ENCODE measurements at regions not wholly inside any gene's neighbourhood (a gene's known extent, or its start where the extent isn't known, plus 50 kb on each side); places are given as distances from the start of the nearest gene placed in this dataset.
A peak's percentile ranks its signal among the peaks of the same experiment; 100 is the strongest.
"Not testable (repeated sequence)": the region's sequence is repeated elsewhere in the genome, so short reads cannot be mapped to it uniquely, and the experiment has no call there.

- no peak for DNase-seq
These were observed 319.9 kb downstream of the ARRDC4 start for GRCh38 chr15:98280284-98280975.

GRCh38 chr15:98281130-98281529 lies 320.6 kb downstream of the ARRDC4 start:
- no peak for DNase-seq

- DNase-seq, result no peak
These were observed 322.3 kb downstream of the ARRDC4 start for GRCh38 chr15:98282656-98283332.

DNA sequence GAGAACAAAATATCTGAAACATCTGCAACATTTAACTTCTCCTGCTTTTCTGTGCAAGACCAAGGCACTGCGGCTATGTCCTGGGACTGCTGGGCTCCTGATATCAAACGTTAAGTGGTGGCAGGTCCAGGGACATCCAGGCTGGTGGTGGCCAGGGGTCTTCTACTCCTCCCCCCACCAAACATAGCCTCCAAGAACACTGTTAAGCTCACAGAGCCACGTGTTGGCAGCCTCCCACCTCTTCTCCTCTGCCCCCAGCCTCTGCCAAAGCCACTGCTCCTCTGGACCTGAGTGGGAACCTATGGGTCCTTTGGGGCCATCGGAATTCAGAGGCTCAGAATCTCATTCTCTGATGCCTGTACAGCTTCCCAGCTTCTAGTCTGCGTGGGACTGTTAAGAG lies 325.7 kb downstream of the ARRDC4 start:
- no peak for DNase-seq

DNA sequence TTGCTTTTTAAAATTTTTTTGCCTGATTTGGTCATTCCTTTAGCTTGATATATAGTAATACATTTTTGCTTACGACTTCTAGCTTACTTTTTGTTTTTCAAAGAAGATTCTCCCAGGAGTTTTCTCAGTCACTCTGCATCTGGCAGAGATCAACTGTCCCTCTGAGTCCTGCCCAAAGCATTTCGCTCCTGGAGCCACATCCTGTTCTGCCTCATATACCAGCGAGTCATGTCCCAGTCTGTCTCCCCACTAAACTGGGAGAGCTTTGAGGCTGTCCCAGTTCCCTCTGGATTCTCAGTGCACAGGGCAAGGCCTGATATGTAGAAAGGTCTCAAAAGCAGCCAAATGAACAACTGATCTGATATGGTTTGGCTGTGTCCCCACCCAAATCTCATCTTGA lies 326.3 kb downstream of the ARRDC4 start:
- DNase-seq, result no peak

GRCh38 chr15:98288091-98288590 lies 327.6 kb downstream of the ARRDC4 start:
- no peak for DNase-seq

DNA sequence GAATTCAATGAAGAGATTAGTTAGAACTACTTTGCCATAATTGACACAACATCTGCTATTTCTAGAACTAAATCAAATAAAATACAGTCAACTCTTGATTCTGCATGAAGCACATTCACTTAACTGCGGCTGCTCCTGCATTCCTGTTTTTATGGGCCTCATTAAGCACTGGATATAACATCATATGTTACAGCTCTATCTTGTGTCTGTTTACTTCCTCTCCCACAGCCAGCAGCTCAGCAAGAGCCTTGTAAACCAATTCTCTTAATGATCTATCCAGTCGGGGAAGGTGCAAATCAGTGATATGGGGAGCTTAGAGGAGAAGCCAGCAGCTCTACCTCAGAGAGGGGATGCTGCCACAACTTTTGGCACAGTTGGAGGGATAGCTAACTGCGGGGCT lies 329.2 kb downstream of the ARRDC4 start:
- no peak for DNase-seq

DNA sequence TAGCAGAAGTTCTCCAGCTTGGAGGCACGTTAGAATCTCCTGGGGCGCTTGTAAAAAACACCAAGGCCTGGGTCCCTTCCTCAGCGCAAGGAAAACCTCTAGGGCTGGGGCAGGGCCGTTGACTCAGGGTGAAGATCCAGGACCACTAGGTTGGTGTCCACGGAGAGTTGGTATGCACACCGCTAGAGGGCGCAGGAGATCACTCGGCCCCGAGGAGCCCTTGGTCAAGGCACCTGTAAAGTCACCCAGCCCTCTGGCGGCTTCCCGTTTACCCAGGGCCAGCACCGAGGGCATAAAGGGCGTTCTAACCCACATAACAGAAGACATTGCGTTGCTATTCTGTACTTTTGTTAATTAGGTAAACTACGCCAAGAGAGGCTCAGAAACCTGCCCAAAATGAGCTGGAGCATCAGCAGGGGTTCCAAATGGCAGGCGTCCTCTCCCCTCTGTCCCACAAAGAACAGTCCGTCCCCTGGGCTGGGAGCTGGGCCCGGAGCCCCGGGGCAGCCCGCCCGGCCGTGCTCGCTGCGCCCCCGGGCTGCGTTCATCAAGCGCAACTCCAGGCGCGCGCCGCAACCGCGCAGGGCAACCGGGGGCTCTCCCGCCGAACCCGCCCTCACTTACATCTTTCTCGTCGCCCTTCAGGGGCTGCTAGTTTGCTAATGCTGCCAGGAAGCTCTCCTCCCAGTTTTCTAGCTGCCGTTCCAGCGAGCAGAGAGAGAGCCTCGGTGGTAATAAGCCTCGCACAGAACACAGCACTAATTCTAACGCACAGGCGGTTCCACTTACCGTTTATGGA lies 332.1 kb downstream of the ARRDC4 start:
- DNase-seq, result peak; percentile 12

GRCh38 chr15:98294126-98294525 lies 333.6 kb downstream of the ARRDC4 start:
- DNase-seq, result no peak

GRCh38 chr15:98295101-98295759 lies 334.7 kb downstream of the ARRDC4 start:
- DNase-seq, result not testable (repeated sequence)

DNA sequence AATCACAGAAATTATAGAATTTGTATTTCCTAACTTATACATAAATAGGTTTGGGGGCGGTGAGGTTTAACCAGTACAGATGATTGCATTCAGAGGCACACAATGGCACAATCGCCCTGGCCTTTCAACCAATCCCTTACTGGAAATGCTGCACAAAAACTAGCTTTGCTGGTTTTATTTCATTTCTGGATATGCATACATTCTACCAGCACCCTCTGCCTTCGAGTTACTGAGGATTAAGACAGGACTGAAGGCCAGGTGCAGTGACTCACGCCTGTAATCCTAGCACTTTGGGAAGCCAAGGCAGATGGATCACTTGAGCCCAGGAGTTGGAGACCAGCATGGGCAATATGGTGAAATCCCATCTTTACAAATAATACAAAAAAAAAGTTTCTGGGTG lies 336.1 kb downstream of the ARRDC4 start:
- no peak for DNase-seq

DNA sequence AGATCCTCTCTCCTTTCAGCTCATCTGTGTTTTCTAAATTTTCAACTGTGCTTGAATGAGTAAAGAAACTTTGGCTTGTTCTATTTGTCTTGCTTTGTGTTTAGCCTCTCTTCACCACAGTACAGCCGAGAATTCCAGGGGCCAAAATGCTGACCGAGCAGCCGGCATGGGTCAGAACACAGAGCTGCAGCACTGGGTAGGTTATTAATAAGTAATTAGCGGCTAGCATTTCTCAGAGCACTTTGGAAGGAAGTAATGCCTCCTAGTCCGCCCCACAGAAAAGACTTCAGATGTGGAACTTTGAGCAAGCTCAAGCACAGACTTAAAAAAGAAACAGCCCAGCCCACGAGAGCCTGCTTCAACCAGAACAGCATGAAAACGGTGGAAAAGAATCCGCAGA lies 343.9 kb downstream of the ARRDC4 start:
- DNase-seq, result no peak

DNA sequence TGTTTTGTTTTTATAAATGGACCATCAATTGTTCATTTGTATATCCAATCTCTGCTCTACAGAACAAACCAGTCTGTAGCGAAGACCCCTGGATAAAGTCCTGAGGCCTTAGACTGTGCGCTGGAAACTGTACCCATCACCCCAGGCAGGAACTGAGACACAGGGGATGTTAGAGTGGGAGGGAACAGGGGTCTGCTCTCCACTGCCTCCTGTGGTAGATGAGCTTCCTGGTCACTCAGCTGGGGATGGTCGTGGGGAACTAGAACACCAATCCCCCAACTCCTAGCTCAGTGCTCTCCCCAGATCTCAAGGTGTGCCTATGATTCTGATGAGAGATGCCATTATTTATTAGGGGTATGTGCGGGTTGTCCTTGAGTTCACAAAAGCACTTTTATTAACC lies 340.2 kb upstream of the IGF1R start:
- DNase-seq, result no peak

DNA sequence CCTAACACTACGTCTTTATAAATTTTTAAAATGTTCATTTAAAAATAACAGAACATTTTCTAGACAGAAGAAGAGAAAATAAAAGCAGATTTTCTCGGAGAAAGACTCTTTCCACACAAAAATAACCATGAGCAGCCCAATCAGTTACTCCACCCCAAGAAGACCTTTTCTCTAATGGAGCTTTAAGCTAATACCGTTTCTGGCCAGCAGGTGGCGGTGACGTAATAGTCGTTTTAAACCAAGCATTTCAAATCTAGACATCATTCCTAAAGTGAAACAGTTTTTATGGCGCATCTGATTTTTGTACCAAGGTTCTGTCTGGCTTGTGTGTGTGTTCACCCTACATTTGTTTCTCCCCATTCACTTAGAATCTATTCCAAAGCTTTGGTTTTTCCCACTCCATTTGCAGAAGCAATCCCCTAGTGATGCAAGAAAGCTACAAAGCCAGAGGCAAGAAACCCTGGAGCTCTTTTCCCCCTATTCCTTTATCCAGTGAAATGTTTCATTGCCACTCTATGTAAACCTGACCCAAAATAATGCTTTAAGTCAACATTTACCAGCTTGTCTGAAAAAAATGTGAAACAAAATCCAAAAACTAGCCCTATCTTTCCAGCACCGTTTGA lies 336.7 kb upstream of the IGF1R start:
- peak; percentile 67 for DNase-seq

- DNase-seq, result no peak
These were observed 335.4 kb upstream of the IGF1R start for GRCh38 chr15:98312913-98313312.

- DNase-seq, result no peak
These were observed 332.4 kb upstream of the IGF1R start for GRCh38 chr15:98315971-98316370.

- no peak for DNase-seq
These were observed 326.4 kb upstream of the IGF1R start for GRCh38 chr15:98321896-98322295.

GRCh38 chr15:98322581-98322980 lies 325.8 kb upstream of the IGF1R start:
- DNase-seq, result no peak

- DNase-seq, result no peak
These were observed 323.9 kb upstream of the IGF1R start for GRCh38 chr15:98324341-98324970.

- DNase-seq, result no peak
These were observed 321.5 kb upstream of the IGF1R start for GRCh38 chr15:98326804-98327203.

DNA sequence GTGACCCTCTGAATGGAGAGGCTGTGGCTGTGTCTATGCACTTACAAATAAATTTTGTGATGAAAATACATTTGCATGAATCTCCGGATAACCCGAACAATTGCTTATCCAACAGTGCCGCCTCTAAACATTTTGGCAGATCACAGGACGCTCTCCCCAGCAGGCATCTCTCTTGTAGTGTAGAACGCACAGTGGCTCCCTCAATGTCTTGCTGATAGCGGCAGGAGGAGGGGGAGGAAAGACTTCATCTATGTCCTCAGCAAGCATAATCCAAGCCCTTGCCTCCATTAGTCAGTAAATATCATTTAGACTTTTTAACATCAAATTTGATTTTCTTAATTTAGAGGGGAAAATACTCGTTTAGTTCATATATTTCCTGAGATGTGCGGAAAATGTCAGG lies 318.1 kb upstream of the IGF1R start:
- no peak for DNase-seq

Measured in CD4-positive, alpha-beta T cell treated with Interleukin-6 for 4 hours (primary cell).